ENCODE measurements at regions not wholly inside any gene's neighbourhood (a gene's known extent, or its start where the extent isn't known, plus 50 kb on each side); places are given as distances from the start of the nearest gene placed in this dataset.
"Not testable (repeated sequence)": the region's sequence is repeated elsewhere in the genome, so short reads cannot be mapped to it uniquely, and the experiment has no call there.

DNA sequence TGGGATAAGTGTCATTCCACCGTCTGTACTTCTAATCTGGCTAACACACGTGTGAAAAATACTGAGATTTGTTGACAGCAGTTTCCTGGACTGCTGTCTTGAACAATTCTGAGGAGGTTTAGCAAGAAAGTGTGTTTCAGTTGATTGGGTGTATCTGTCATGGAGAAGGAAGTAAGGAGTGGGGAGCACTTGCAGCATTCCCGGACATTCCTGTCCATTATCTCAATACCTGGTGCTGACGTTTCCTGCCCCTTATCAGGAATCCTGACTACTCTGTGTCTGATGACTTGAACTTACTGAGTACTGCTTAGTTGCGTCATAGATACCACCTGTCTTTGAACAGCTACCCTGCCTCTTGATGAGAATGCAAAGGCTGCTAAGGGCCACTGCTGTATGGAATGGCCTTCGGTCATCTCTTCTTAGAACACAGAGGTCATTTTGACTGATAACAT is 72.0 kb upstream of the VKORC1L1 start:
- DNase-seq (ENCODE audit: low read depth), result no peak

- DNase-seq (ENCODE audit: low read depth), result no peak
Observed at GRCh38 chr7:65804887-65805286, 68.0 kb upstream of the VKORC1L1 start.

DNA sequence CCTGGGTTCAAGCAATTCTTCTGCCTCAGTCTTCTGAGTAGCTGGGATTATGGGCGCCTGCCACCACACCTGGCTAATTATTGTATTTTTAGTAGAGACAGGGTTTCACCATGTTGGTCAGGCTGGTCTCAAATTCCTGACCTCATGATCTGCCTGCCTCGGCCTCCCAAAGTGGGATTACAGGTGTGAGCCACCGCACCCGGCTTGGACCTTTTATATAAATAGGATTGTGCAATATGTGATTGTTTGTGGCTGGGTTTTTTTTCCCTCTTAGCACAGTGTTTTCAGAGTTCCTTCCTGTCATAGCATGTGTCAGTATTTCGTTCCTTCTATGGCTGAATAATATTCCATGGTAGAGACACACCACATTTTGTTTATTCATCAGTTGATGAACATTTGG is 65.8 kb upstream of the VKORC1L1 start:
- DNase-seq (ENCODE audit: low read depth), result not testable (repeated sequence)

- no peak for DNase-seq (ENCODE audit: low read depth)
Observed at GRCh38 chr7:65809259-65809981, 63.5 kb upstream of the VKORC1L1 start.

DNA sequence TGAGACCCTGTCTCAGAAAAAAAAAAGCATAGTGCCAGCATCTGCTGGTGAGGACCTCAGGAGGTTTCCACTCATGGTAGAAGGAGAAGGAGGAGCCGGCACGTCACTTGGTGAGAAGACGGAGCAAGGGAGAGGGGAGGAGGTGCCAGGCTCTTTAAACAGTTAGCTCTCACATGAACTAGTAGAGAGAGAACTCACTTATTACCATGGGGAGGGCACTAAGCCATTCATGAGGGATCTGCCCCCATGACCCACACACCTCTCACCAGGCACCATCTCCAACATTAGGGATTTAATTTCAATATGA is 62.9 kb upstream of the VKORC1L1 start:
- no peak for DNase-seq (ENCODE audit: low read depth)

GRCh38 chr7:65812281-65812680 is 60.6 kb upstream of the VKORC1L1 start:
- DNase-seq (ENCODE audit: low read depth), result no peak

DNA sequence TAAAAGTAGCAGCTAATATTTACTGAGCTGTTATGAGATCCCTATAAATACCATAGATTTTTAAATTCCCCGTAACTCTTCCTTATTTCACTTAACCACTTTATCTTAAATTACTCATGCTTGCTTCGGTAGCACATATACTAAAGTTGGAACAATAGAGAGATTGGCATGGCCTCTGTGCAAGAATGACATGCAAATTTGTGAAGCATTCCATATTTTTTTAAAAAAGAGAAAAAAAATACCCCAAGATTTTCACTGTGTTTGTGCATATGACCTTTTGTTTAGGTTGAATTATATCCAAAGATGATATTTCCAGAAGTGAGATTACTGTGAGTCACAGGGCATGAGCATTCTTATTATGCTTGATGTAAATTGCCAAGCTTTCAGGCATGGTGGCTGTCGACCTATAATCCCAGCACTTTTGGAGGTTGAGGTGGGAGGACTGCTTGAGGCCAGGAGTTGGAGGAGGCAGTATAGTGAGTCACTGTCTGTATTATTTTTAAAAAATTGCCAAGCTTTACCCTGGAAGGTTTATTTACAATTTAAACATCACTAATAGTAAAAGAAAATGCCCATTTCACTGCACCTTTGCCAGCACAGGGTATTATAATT is 58.2 kb upstream of the VKORC1L1 start:
- not testable (repeated sequence) for DNase-seq (ENCODE audit: low read depth)

- no peak for DNase-seq (ENCODE audit: low read depth)
Observed at GRCh38 chr7:65820287-65820950, 52.5 kb upstream of the VKORC1L1 start.

Data from non-pigmented ciliary epithelial cell (primary cell).